OCI-LY3 (cell line): ENCODE measurements at regions not wholly inside any gene's neighbourhood (a gene's known extent, or its start where the extent isn't known, plus 50 kb on each side); places are given as distances from the start of the nearest gene placed in this dataset.

ENCODE experiments used
- CTCF ChIP-seq: fragments of 200-600, 300-600 bp; sonication (generic); IDR thresholded peaks from 2 replicates; pipeline ENCODE4 v1.5.1; 2014; ENCODE audit warnings: antibody characterized with exemption, low read length, low read depth
- EZH2phosphoT487 ChIP-seq: fragments of 200-600 bp; shearing (Covaris generic); IDR thresholded peaks from 2 replicates; pipeline ENCODE4 v1.6.1; 2018; ENCODE audit warnings: antibody characterized with exemption, mixed run types, low read depth

GRCh38 chr10:9901971-9902370 lies 1115.7 kb upstream of the CELF2 start:
- TF ChIP-seq CTCF (no peak), EZH2phosphoT487 (no peak)
